Heart left ventricle (tissue), 13 donors: ENCODE measurements at regions not wholly inside any gene's neighbourhood (a gene's known extent, or its start where the extent isn't known, plus 50 kb on each side); places are given as distances from the start of the nearest gene placed in this dataset.

ENCODE experiments used
- CTCF ChIP-seq, 12 donors: fragments of 200-600 bp; sonication (generic) in 4 of 12; IDR thresholded peaks; one replicate each; pipeline versions ENCODE4 v1.5.0 to v1.8.0; 2018 to 2022; ENCODE audit warnings: antibody characterized with exemption in 12 of 12, mild to moderate bottlenecking in 5 of 12
- POLR2A ChIP-seq, 2 donors: fragments of 450-650 bp; IDR thresholded peaks; one replicate each; pipeline ENCODE4 v1.6.1; 2017; ENCODE audit warnings: antibody characterized with exemption in 2 of 2, mild to moderate bottlenecking in 2 of 2, moderate library complexity in 2 of 2
- donor health status: ischemic (EF 13 %, LVEDD 7.1; RV severe dilation, severe dysfunction).
- donor health status: DM: no; HTN: yes; CAD: no.
- donor health status: DM: no; HTN: no; CAD: no.
- donor health status: ischemic (EF 25% LVEDD 6.9; RV normal size, moderate dysfunction).
- donor health status: ischemic (EF 25% LVEDD 5.7; RV mildly dilated, moderate dysfunction).
- donor health status: ischemic (EF 35%, LVEDD 5.7; RV mildly dilated, moderate dysfunction).
- donor health status: nonischemic (EF 11% LVEDD 7.7; RV severe dilation, severe dysfunction).
- donor health status: DM: yes; HTN: yes; CAD: no.
- donor health status: PGD.
- donor health status: ischemic (EF 29% LVEDD 5.4; RV normal size, mild dysfunction).
- donor health status: nonischemic (EF 23%, LVEDD 6.1; RV moderate dilation, normal function).

- TF ChIP-seq CTCF (IDR thresholded peaks at IDR 0.05) (no peak), POLR2A (IDR thresholded peaks at IDR 0.05) (no peak)
Observed at GRCh38 chr6:4308364-4308763, 173.0 kb upstream of the ECI2 start.
